ENCODE measurements at regions not wholly inside any gene's neighbourhood (a gene's known extent, or its start where the extent isn't known, plus 50 kb on each side); places are given as distances from the start of the nearest gene placed in this dataset.
"Not testable (repeated sequence)": the region's sequence is repeated elsewhere in the genome, so short reads cannot be mapped to it uniquely, and the experiment has no call there.

GRCh38 chr7:25456467-25457171, 228.3 kb upstream of the NPVF start:
- no peak for DNase-seq

- DNase-seq: no peak
These were observed 230.8 kb upstream of the NPVF start for GRCh38 chr7:25459057-25459456.

DNA sequence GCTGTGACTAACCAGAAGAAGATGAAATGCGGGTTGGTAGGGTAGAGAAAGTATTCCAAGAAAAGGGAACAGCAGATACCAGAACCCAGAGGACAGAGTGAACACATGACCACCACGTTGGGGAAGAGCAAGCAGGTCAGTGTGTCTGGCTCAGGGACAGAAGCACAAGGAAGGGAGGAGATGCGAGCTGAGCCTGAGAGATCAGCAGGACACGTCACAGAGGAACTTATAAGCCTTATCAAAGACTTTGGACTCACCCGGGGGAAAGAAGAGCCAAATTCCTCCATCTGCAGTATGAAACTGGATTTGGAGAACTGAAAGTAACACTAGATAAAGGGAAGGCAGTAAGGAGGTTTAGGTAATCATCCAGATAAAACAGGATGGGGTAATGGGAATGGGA, 232.1 kb upstream of the NPVF start:
- DNase-seq: no peak

- no peak for DNase-seq
These were observed 241.4 kb upstream of the NPVF start for GRCh38 chr7:25469669-25470068.

GRCh38 chr7:25476863-25477499, 248.7 kb upstream of the NPVF start:
- no peak for DNase-seq

GRCh38 chr7:25478221-25478620, 249.9 kb upstream of the NPVF start:
- DNase-seq: not testable (repeated sequence)

- DNase-seq: no peak
These were observed 250.6 kb upstream of the NPVF start for GRCh38 chr7:25478925-25479324.

- no peak for DNase-seq
These were observed 253.6 kb upstream of the NPVF start for GRCh38 chr7:25481891-25482290.

DNA sequence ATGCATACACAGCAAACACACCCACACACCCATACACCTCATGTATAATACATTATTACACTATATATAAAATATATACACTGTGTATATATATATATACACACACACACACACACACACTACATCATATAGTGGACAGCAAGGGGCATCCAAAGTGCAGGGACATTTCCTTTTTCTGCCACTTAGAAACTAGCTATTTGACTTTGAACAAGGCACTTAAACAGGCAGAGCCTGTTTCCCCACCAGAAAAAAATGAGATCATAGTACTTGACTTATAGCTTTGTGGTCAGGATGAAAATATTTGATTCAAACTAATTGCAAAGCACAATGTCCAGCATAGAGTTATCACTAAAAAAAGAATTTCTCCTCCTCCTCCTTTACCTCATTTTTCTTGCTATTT, 254.3 kb upstream of the NPVF start:
- no peak for DNase-seq

DNA sequence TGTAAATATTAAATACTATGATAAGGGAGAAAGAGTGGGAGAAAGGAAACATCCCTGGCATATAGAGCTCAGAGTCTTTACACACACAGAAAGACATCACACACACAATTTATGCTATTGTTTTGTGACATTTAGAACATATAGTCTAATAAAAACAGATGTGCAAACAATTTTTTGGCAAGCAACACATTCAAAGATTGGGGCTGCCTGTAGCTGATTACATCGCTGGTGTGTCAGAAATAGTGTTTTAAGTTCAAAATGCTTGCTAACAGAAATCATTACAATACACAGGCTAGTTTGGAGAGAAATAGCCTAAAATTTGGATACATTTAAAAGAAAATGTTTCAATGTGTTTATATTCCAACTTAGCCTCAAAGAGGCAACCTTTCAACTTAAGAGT, 256.7 kb upstream of the NPVF start:
- no peak for DNase-seq

DNA sequence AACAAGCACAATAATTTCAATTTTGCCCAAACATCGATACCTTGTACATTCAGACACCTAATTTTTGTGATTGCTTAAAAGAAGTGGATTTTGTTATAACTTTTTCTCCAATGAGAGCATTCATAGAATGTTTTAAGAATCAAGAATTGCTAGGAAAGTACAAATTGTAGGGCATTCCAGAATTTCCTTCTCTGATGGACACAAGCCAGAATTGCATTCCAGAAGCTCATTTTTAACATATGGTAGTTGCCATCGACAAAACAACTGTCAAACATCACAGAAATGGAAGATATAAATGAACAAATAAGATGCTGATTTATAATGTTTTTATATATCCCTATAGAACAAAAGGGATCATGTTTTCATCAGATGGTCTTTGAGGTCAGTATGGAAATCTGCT, 258.4 kb upstream of the NPVF start:
- DNase-seq: no peak

DNA sequence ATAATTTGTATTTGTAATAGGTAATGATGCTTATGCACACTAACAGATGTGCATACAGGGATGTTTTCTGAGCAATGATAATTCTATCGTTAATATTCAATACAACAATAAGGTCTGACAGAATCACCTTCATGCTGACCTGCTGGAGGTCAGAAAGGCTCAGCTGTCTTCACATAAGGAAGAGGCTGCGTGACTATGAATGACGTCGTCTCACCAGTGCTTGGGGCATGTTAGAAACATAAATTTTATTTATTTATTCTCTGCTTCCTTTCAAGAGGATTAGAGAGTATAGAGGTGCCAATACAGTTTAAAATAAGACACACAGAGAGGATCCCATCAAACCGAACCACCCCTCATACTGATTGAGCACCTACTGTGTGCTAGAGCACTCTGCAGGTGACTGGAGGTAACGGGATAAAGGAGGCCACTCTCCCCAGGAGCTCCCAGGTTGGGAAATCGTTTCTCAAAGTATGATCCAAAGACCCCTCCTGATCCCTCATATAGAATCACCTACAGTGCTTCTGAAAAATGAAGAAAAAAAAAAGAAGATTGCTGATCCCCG, 265.6 kb upstream of the NPVF start:
- DNase-seq: no peak

DNA sequence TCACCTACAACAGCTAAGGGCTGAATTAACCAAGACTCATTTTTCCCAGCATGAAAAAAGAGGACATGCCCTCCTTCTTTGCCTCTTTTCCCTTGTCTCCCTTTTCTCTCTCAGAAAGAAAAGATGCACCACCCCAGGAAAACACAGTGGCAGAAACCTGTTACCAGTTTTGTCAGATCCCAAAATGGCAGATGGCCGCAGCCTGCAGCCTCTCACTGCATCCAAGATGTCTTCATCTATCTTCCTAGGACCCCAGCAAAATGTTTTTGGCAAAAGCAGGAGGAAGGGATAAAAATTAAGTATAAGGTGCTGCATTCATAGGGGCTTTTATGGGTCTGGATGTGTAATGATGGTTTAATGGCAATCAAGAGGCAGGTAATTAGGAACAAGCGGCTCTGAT, 266.6 kb upstream of the NPVF start:
- no peak for DNase-seq

- no peak for DNase-seq
These were observed 267.3 kb upstream of the NPVF start for GRCh38 chr7:25495342-25496250.

GRCh38 chr7:25496476-25497368, 268.4 kb upstream of the NPVF start:
- peak; percentile 12 for DNase-seq

GRCh38 chr7:25500393-25500921, 272.2 kb upstream of the NPVF start:
- no peak for DNase-seq

GRCh38 chr7:25503306-25503705, 275.0 kb upstream of the NPVF start:
- no peak for DNase-seq

DNA sequence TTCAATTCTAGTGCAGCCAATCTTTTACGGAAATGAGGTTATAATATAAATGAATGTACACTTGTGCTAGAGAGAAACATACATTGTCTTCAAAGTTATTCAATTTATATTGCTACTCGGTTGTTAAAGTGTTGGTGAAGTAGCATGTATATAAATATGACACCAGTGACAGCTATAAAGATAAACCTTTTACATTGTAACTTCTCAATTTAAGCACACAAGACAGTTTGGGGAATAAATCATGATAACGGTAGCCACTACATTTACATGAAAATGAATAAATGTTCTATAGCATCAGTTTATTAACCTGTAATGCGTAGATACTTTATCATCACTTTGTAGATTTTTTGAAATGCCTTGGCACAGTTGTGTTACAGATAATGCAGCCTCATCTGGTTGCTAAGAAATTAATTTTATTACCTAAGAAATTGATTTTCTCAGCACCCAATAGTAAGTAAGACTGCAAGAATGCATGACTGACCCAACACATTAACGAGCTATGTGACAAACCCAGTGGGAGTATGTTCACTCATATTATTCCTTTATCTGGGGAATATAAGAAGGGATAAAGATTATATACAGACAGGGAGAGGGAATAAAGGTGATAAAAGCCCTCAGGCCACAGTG, 283.9 kb upstream of the NPVF start:
- no peak for DNase-seq

DNA sequence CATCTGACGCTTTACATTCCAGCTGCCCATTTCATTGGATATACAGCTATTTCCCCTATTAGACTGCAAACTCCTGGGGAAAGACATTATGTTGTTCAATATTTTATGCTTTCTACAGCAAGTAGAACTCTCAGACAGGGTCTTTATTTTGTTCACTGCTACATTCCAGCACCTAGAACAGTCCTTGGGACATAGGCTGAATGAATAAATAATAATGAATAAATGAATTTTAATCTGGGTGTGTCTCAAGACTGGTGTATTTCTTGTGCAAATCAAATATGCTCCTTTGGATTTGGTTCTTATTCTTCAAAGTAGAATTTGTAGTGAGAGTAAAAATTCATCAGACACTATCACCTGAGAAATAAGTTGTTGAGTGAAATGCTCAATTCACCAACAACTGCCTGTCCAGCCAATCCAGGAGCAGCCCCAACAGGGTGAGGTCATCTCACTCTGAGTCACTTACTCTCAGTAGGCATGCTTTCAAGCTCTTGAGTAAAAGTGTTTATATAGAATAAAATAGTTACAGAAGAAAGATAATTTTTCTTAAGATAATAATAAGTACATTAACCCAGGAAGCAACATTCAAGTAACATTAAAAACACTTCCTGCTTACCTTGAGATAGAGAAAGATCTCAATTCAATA, 287.5 kb upstream of the NPVF start:
- no peak for DNase-seq

- no peak for DNase-seq
These were observed 289.6 kb upstream of the NPVF start for GRCh38 chr7:25517906-25518305.

GRCh38 chr7:25520017-25520416, 291.7 kb upstream of the NPVF start:
- DNase-seq: no peak

All from CD4-positive, alpha-beta T cell treated with Interleukin-21 for 1 hour (primary cell).